ENCODE measurements at regions not wholly inside any gene's neighbourhood (a gene's known extent, or its start where the extent isn't known, plus 50 kb on each side); places are given as distances from the start of the nearest gene placed in this dataset.
A peak's percentile ranks its signal among the peaks of the same experiment; 100 is the strongest.
"Not testable (repeated sequence)": the region's sequence is repeated elsewhere in the genome, so short reads cannot be mapped to it uniquely, and the experiment has no call there.

GRCh38 chrX:40530509-40530908 is 50.3 kb upstream of the ATP6AP2 start:
- no CpG with 5 or more reads among the region's 2 CpGs for WGBS (ENCODE audit: insufficient coverage, low lambda C conversion rate)
- Histone ChIP-seq H3K27me3 (ENCODE audit: control insufficient read depth, insufficient read depth, low read length) (no peaks in the 10 kb centered on the region), H3K36me3 (ENCODE audit: control insufficient read depth, insufficient read depth, low read length) (no peaks in the 10 kb centered on the region), H3K4me3 (ENCODE audit: low read length) (no peak overlapping the region), H3K27ac (ENCODE audit: low read length) (no peak overlapping the region), H3K9me3 (ENCODE audit: control insufficient read depth, low read depth, low read length) (no peaks in the 10 kb centered on the region), H3K4me1 (ENCODE audit: control insufficient read depth, insufficient read depth, low read length) (peaks cover 16% of the 10 kb centered on the region)
- peak in 1 of 2 donors; percentile 44 for DNase-seq

- no CpG with 5 or more reads among the region's 3 CpGs for WGBS (ENCODE audit: insufficient coverage, low lambda C conversion rate)
Observed at GRCh38 chrX:40527543-40527942, 53.2 kb upstream of the ATP6AP2 start.

GRCh38 chrX:40526412-40526811 is 54.4 kb upstream of the ATP6AP2 start:
- Histone ChIP-seq H3K27me3 (ENCODE audit: control insufficient read depth, insufficient read depth, low read length) (no peaks in the 10 kb centered on the region), H3K4me1 (ENCODE audit: control insufficient read depth, insufficient read depth, low read length) (peaks cover 11% of the 10 kb centered on the region), H3K4me3 (ENCODE audit: low read length) (no peak overlapping the region), H3K36me3 (ENCODE audit: control insufficient read depth, insufficient read depth, low read length) (no peaks in the 10 kb centered on the region), H3K9me3 (ENCODE audit: control insufficient read depth, low read depth, low read length) (no peaks in the 10 kb centered on the region), H3K27ac (ENCODE audit: low read length) (no peak overlapping the region)
- WGBS (ENCODE audit: insufficient coverage, low lambda C conversion rate), result no CpG with 5 or more reads among the region's 2 CpGs
- DNase-seq, result no peak

More at GRCh38 chrX:40527543-40527942, 53.2 kb upstream of the ATP6AP2 start:
- Histone ChIP-seq H3K9me3 (ENCODE audit: control insufficient read depth, low read depth, low read length) (no peaks in the 10 kb centered on the region), H3K4me3 (ENCODE audit: low read length) (no peak overlapping the region), H3K4me1 (ENCODE audit: control insufficient read depth, insufficient read depth, low read length) (peaks cover 16% of the 10 kb centered on the region), H3K27me3 (ENCODE audit: control insufficient read depth, insufficient read depth, low read length) (no peaks in the 10 kb centered on the region), H3K36me3 (ENCODE audit: control insufficient read depth, insufficient read depth, low read length) (no peaks in the 10 kb centered on the region), H3K27ac (ENCODE audit: low read length) (no peak overlapping the region)
- no peak for DNase-seq

DNA sequence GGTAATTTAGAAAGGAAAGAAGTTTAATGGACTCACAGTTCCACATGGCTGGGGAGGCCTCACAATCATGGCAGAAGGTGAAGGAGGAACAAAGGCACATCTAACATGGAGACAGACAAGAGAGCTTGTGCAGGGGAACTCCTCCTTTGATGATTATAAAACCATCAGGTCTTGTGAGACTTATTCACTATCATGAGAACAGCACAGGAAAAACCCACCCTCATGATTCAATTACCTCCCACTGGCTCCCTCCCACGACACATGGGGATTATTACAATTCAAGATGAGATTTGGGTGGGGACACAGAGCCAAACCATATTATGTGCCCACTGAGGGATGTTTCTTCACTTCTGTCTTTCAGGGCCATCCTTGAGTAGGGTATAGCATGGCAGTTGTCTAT is 54.9 kb upstream of the ATP6AP2 start:
- WGBS (ENCODE audit: insufficient coverage, low lambda C conversion rate), result no CpG with 5 or more reads among the region's 1 CpG
- DNase-seq; H3K36me3 ChIP-seq (ENCODE audit: control insufficient read depth, insufficient read depth, low read length); H3K27me3 ChIP-seq (ENCODE audit: control insufficient read depth, insufficient read depth, low read length); H3K9me3 ChIP-seq (ENCODE audit: control insufficient read depth, low read depth, low read length); H3K4me1 ChIP-seq (ENCODE audit: control insufficient read depth, insufficient read depth, low read length); H3K27ac ChIP-seq (ENCODE audit: low read length); H3K4me3 ChIP-seq (ENCODE audit: low read length): not testable (repeated sequence)

- Histone ChIP-seq H3K36me3 (ENCODE audit: control insufficient read depth, insufficient read depth, low read length) (no peaks in the 10 kb centered on the region), H3K4me1 (ENCODE audit: control insufficient read depth, insufficient read depth, low read length) (no peaks in the 10 kb centered on the region), H3K27ac (ENCODE audit: low read length) (no peak overlapping the region), H3K27me3 (ENCODE audit: control insufficient read depth, insufficient read depth, low read length) (no peaks in the 10 kb centered on the region), H3K4me3 (ENCODE audit: low read length) (no peak overlapping the region), H3K9me3 (ENCODE audit: control insufficient read depth, low read depth, low read length) (no peaks in the 10 kb centered on the region)
- no CpG with 5 or more reads among the region's 1 CpG for WGBS (ENCODE audit: insufficient coverage, low lambda C conversion rate)
- no peak for DNase-seq
Observed at GRCh38 chrX:40524423-40524822, 56.3 kb upstream of the ATP6AP2 start.

- Histone ChIP-seq H3K4me1 (ENCODE audit: control insufficient read depth, insufficient read depth, low read length) (no peaks in the 10 kb centered on the region), H3K4me3 (ENCODE audit: low read length) (no peak overlapping the region), H3K27ac (ENCODE audit: low read length) (no peak overlapping the region), H3K27me3 (ENCODE audit: control insufficient read depth, insufficient read depth, low read length) (no peaks in the 10 kb centered on the region), H3K9me3 (ENCODE audit: control insufficient read depth, low read depth, low read length) (no peaks in the 10 kb centered on the region), H3K36me3 (ENCODE audit: control insufficient read depth, insufficient read depth, low read length) (no peaks in the 10 kb centered on the region)
- DNase-seq, result no peak
- no CpG with 5 or more reads among the region's 3 CpGs for WGBS (ENCODE audit: insufficient coverage, low lambda C conversion rate)
Observed at GRCh38 chrX:40523852-40524251, 56.9 kb upstream of the ATP6AP2 start.

DNA sequence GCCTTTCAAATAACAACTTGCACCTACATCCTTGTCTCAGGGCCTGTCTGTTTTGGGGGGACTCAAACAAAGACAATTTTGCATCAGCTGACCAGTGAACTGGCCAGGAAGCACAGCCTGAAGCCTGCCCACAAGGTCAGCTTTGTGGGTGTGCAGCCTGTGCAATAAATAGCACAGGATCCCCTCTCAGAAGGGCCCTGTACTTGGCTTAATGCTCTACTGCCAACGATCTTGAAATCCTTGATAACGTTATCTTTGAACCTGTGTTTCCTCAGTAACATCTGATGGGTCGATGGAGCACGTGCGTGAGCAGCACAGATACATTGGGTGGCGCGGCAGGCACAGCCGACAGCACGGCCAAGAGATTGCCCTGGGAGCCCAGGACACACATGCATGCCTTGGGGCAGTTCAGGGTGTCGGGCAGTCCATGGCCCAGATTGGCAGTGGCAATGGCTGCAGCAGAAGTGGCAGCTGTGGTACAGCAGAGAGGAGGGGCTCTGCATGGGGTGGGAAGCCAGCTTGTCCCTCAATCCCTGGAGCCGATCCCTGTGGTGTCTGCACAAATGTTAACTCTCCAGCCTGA is 58.8 kb upstream of the ATP6AP2 start:
- Histone ChIP-seq H3K4me1 (ENCODE audit: control insufficient read depth, insufficient read depth, low read length) (no peaks in the 10 kb centered on the region), H3K27ac (ENCODE audit: low read length) (no peak overlapping the region), H3K4me3 (ENCODE audit: low read length) (no peak overlapping the region), H3K27me3 (ENCODE audit: control insufficient read depth, insufficient read depth, low read length) (no peaks in the 10 kb centered on the region), H3K36me3 (ENCODE audit: control insufficient read depth, insufficient read depth, low read length) (no peaks in the 10 kb centered on the region), H3K9me3 (ENCODE audit: control insufficient read depth, low read depth, low read length) (no peaks in the 10 kb centered on the region)
- WGBS (ENCODE audit: insufficient coverage, low lambda C conversion rate), result no CpG with 5 or more reads among the region's 11 CpGs
- no peak for DNase-seq

- no peak overlapping the region for H3K4me3 ChIP-seq (ENCODE audit: low read length)
- H3K4me1 ChIP-seq (ENCODE audit: control insufficient read depth, insufficient read depth, low read length), result no peaks in the 10 kb centered on the region
- no peaks in the 10 kb centered on the region for H3K27me3 ChIP-seq (ENCODE audit: control insufficient read depth, insufficient read depth, low read length)
- H3K36me3 ChIP-seq (ENCODE audit: control insufficient read depth, insufficient read depth, low read length), result no peaks in the 10 kb centered on the region
- H3K27ac ChIP-seq (ENCODE audit: low read length), result no peak overlapping the region
- DNase-seq, result no peak
- H3K9me3 ChIP-seq (ENCODE audit: control insufficient read depth, low read depth, low read length), result no peaks in the 10 kb centered on the region
- WGBS (ENCODE audit: insufficient coverage, low lambda C conversion rate), result no CpG with 5 or more reads among the region's 8 CpGs
Observed at GRCh38 chrX:40514376-40514775, 66.4 kb upstream of the ATP6AP2 start.

- Histone ChIP-seq H3K4me3 (ENCODE audit: low read length) (no peak overlapping the region), H3K9me3 (ENCODE audit: control insufficient read depth, low read depth, low read length) (no peaks in the 10 kb centered on the region), H3K27ac (ENCODE audit: low read length) (no peak overlapping the region), H3K36me3 (ENCODE audit: control insufficient read depth, insufficient read depth, low read length) (no peaks in the 10 kb centered on the region), H3K4me1 (ENCODE audit: control insufficient read depth, insufficient read depth, low read length) (no peaks in the 10 kb centered on the region), H3K27me3 (ENCODE audit: control insufficient read depth, insufficient read depth, low read length) (no peaks in the 10 kb centered on the region)
- no CpG with 5 or more reads among the region's 7 CpGs for WGBS (ENCODE audit: insufficient coverage, low lambda C conversion rate)
- no peak for DNase-seq
Observed at GRCh38 chrX:40513835-40514234, 66.9 kb upstream of the ATP6AP2 start.

DNA sequence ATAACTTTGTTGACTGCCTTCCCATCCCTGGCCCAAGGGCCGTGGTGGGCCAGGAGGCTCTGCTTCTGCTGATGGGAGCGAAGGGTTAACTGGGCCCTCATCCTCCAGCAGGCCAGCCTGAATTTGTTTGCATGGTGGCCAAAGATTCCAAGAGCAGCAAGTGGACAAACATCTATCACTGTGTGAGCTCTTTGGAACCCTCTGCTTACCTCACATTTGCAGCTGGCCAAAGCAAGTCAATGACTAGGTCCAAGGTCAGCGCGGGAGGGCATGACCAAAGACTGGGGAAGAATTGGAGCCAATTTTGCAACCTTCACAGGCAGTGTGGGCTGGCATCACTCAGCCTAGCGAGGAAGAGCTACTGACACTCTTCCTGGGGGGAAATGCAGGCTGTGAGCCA is 67.8 kb upstream of the ATP6AP2 start:
- Histone ChIP-seq H3K27ac (ENCODE audit: low read length) (no peak overlapping the region), H3K9me3 (ENCODE audit: control insufficient read depth, low read depth, low read length) (no peaks in the 10 kb centered on the region), H3K4me1 (ENCODE audit: control insufficient read depth, insufficient read depth, low read length) (no peaks in the 10 kb centered on the region), H3K36me3 (ENCODE audit: control insufficient read depth, insufficient read depth, low read length) (no peaks in the 10 kb centered on the region), H3K4me3 (ENCODE audit: low read length) (no peak overlapping the region), H3K27me3 (ENCODE audit: control insufficient read depth, insufficient read depth, low read length) (no peaks in the 10 kb centered on the region)
- WGBS (ENCODE audit: insufficient coverage, low lambda C conversion rate), result no CpG with 5 or more reads among the region's 5 CpGs
- no peak for DNase-seq

DNA sequence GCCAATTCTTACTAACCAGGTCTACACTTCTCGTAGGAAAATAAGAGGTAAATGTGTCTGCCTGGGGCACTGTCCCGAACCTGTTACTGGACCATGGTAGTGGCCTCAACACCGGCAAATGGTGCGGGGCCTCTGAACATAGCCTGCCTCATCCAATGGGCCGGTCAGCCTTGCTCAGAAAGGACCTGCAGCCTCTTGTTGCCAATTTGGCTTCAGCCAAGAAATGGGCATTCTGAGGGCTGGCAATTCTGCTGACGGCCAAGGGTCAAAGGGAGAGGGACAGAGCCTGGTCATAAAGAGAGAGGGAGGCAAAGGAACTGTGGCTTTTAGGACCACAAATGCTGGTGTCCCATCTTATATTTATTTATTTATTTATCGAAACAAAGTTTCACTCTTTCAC is 69.5 kb upstream of the ATP6AP2 start:
- no peak for DNase-seq
- Histone ChIP-seq H3K4me3 (ENCODE audit: low read length) (no peak overlapping the region), H3K27me3 (ENCODE audit: control insufficient read depth, insufficient read depth, low read length) (no peaks in the 10 kb centered on the region), H3K4me1 (ENCODE audit: control insufficient read depth, insufficient read depth, low read length) (no peaks in the 10 kb centered on the region), H3K36me3 (ENCODE audit: control insufficient read depth, insufficient read depth, low read length) (no peaks in the 10 kb centered on the region), H3K9me3 (ENCODE audit: control insufficient read depth, low read depth, low read length) (no peaks in the 10 kb centered on the region), H3K27ac (ENCODE audit: low read length) (no peak overlapping the region)
- no CpG with 5 or more reads among the region's 7 CpGs for WGBS (ENCODE audit: insufficient coverage, low lambda C conversion rate)

Data from large intestine (tissue), 3 donors.